Right lung (tissue), 2 donors: ENCODE measurements at regions not wholly inside any gene's neighbourhood (a gene's known extent, or its start where the extent isn't known, plus 50 kb on each side); places are given as distances from the start of the nearest gene placed in this dataset.
"Not testable (repeated sequence)": the region's sequence is repeated elsewhere in the genome, so short reads cannot be mapped to it uniquely, and the experiment has no call there.

Source experiments
- DNase-seq, 2 donors: peaks; one replicate each; pipeline ENCODE4 v3.0.0-alpha.2; 2013

DNA sequence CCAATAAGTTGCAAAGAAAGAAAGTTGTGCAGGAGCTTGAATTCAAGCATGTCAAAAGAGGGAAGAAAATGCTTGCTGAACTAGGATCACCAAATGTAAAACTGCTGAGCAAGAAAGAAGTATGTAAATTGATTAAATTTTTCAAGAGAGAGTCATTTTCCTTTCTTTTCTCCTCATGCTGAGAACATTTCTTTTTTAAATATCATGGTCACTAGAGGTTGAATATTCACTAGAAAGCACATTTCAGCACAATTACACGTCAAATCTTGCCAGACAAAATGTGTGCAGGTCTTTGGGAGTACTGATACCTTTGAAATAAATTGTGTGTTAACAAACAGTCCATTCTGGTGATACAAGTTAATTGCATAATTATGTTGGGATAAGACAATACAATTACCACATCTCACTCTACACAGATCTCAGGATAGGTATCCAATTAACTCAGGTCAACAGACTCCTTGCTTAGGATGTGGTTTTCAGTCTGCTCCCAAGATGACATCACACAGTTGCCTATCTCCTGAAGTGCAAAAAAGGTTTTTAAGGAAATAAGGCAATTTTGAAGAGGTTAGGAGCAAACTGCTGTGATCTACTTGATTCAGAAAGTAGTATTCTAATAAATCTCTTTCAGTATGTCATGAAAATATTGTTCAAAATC is 862.2 kb downstream of the RPS29 start:
- no peak for DNase-seq

DNA sequence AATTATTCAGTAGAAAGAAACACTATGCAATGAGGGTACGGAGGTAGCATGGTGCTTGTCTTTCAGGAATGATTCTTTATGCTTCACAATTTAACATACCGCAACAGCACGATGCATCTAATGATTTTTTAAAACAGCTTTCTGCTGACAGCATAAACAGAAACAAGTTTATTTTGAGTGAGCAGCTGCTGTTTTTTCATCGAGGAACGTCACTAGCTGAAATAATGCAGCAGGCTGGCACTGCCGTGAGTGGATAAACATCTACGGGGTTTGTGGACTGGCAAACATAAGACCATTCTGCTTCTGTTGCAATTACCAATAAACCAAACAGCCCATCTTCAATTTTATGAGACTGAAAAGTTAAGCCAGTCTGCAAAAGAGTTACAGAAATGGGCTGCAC is 871.8 kb downstream of the RPS29 start:
- DNase-seq, result no peak

DNA sequence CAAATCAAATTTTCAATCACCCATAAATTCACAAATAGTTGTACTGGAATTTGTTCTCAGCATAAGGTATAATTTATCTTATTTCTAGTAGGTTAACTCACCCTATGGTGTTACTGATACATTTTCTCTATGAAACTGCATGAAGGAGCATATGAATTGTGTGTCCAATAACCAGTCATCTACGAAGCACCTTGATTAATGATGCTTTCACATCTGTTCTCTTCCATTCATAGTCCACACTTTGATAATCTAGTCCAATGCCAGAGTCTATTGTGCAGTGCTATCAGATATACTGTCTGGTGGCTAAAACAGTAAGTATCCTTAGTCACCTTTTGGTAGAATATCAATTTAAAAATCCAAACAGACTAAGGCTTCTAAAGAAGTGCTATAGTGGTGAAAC is 876.0 kb downstream of the RPS29 start:
- no peak for DNase-seq

DNA sequence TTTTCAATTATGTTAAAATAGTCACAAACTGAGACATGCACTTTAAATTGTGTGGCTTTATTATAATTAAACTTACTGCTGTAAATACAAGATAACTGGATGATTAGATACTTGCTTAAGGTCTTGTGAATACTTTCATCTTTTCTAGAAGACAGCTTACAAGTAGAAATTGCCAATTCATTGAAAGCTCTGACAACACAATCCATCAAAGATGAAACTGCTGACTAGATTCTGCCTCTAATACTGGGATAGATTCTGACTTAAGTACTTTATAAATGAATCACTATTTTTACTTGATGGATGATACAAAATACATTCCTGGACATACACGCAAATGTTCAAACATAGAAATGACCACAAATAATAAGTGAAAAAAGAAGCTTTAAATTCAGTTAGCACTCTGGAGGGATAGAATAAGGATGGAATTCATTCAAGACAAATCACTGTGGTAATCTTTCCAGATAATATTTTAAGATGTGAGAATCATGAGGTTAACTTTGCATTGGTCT is 876.8 kb downstream of the RPS29 start:
- no peak for DNase-seq

DNA sequence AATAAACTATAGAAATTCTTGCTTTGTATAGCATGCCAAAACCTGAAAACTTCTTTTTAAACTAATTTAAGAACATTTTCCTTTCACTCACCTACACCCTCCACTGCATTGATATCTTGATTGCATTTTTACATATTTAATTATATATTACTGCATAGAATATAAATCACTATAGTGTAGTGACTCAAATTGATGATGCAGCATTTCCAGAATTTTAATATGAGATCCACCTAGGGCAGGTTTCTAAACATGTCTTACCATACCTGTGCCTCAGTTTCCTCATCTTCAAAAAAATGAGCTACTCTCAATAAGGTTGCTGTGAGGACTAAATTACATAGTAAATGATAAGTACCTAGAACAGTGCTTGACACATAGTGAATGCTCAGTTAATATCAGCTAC is 881.5 kb downstream of the RPS29 start:
- no peak for DNase-seq

DNA sequence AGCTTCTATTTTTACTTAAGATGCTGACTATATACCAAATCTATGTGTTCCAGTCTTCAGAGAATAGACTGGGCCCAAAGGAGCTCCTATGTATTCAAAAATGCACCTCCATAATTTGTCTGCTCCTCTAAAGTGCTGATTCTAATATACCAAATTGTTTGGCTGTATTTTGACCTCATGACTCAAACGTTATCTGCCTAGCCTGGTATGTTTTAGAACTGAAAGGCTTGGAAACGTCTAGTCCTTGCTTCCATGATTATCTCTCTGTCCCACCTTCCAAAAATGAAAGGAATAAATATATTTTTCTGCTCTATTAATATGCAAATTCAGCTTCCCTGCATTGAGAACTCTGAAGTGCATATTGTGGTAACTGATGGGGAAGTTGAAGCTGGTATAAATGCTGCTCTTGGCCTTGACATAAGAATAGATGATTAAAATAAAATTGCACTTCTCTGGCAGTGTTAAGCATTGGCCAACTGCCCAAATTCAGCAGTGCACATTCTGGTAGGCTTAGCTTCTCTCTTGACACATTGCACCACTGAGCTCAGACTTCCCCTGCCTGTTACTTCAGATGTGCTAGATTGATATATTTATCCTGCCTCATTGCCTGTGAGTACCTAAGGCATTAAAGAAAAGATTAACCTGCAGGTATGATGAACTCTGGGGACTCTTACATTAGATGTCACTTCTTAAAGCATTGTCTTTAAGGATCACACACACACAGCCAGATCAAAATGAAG is 882.3 kb downstream of the RPS29 start:
- peak in 1 of 2 donors; percentile 11 for DNase-seq

DNA sequence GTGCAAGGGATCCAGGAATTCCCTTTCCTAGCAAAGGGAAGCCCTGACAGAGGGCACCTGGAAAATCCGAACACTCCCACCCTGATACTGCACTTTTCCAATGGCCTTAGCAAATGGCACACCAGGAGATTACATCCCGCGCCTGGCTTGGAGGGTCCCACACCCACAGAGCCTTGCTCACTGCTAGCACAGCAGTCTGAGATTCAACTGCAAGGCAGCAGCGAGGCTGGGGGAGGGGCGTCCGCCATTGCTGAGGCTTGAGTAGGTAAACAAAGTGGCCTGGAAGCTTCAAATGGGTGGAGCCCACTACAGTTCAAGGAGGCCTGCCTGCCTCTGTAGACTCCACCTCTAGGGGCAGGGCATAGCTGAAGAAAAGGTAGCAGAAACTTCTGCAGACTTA is 888.8 kb downstream of the RPS29 start:
- not testable (repeated sequence) for DNase-seq

DNA sequence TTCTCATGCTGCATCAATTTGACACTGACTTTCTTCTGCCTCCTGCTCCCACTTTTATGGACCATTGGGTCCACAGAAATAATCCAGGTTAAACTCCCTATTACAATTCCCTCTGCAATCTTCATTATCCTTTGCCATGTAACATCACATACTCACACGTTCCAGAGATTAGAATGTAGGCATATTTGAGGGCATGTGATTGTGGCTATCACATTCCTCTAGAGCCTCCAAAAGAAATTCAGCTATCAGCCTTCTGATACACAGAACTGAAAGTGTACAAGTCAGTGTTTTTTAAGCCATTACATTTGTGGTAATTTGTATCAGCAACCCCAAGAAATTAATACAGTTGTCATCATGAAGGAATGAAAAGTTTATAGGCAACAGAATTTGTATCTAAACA is 892.4 kb downstream of the RPS29 start:
- DNase-seq, result no peak

DNA sequence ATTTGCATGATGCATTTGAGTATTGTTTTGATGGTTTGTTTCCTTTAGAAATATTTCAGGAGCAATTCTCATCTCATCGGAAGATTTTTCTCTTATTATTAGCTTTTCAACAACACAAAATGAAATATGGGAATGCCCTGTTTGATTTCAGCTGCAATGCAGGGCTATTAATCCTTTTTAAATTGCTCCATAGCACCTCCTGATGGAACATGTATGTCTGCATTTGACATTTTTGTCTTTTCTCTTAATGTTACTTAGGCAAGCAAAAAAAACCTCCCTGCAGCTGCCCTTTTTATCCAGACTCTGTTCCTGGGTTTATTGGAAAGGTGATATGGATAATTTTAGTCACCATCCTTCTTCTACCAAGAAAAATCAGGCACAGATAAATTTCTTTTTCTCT is 895.8 kb downstream of the RPS29 start:
- DNase-seq, result no peak

DNA sequence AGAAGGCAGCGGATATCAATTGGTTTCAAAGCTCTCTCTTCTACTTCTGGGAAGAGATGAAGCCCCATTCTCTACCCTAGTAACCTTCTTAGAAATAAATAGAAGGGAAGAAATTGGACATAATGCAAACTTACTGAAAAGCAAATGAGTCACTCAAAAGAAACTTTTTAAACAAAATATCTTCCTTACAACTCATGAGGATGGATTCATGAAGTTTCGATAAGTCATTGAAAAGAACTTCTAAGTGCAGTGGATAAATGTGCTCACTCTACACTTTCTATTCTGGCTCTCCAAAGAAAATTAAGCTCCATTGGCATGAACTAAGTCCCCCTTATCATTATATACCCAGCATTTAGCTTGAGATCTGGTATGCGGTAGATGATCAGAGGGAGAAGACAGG is 899.5 kb downstream of the RPS29 start:
- DNase-seq, result no peak

DNA sequence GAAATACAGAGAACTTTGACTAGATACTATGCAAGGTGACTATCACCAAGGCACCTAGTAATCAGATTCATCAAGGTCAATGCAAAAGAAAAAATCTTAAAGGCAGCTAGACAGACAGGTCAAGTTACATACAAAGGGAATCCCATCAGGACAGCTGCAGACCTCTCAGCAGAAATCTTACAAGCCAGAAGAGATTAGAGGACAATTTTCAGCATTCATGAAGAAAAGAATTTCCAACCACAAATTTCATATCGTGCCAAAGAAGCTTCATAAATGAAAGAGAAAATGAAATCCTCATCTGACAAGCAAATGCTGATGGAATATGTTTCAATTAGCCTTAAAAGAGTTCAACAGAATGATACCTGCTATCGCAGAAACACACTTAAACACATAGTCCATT is 913.7 kb downstream of the RPS29 start:
- no peak for DNase-seq

DNA sequence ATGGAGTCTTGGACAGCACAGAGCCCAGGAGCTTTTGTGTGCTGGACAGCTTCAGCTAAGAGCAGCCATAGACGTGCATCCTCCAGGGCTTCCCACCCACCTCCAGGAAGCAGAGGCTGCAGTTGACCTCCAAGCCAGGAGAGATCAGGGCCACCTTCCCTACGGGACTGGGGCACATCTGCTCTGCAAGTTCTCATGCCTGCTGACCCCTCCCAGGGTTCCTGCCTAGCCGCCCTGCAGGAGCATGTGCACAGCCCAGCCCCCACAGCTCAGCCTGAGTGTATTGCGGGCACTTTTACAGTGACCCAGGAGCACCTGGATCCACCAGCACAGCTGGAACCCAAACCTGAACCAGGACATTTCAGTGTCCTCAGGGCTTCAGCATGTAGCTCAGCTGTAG is 915.2 kb downstream of the RPS29 start:
- no peak for DNase-seq

DNA sequence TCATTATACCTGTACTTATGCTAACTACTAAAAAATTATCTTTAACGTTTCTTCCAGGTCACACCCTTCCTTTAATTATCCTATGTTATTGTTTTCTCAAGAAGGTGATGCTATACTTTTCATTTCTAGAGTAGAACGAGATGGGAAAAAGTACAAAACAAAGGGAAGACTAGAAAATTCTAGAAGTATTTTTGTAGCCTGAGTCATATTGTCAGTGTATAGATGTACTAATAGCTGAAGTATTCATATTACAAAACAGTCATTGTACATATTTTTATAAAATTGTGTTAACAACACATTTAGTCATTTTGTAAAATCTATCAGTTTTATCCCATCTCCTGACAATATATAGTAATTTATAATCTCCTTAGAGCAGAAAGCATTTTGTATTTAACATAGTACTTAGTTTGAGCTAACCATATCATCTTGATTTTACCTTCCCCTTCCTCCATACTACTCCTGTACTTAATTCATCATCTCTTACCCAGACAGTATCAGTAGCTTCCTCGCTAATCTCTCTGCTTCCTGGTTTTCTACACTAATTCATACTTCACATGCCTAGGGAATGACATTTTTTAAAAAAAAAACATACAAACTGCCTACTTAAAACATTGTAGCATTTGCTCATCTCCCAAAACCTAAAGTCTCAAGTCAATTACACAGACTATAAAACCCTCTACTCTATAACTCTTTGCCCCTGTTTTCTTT is 920.9 kb downstream of the RPS29 start:
- DNase-seq, result no peak

DNA sequence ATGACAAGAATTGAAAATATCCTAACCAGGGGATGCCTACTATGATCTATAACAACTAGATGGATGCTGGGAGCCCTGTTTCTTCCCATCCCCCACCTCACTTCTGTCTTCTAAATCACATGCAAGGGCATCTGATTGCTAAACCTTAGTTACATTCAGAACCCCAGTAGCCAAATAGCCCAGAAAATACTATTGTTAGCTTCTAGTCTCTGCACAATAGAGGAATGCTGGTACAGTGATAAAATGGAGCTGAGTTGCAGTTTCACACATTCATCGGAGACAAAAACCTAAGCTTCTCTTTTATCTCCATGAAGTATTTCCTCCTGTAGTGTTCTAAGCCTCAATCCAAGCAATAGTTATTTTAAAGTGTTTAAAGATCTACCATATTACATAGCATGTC is 942.9 kb downstream of the RPS29 start:
- DNase-seq, result no peak

DNA sequence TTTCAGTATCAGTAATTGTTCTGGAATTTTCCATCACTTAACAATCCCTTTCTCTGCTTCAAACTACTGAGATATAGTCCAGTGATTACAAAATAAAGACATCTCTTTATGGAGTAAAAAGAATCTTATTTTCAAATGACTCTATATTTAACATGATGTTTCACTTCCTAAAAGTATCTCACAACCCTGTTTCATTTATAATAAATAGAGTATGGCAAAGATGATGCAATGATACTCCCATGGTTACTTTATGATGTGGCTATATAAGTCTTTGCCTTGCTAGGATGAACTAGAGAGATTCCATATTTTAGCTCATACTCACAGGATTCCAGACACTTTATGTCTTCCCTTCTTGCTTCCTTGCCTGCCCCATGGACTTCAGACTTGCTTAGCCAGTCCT is 953.5 kb upstream of the MDGA2 start:
- DNase-seq, result no peak

DNA sequence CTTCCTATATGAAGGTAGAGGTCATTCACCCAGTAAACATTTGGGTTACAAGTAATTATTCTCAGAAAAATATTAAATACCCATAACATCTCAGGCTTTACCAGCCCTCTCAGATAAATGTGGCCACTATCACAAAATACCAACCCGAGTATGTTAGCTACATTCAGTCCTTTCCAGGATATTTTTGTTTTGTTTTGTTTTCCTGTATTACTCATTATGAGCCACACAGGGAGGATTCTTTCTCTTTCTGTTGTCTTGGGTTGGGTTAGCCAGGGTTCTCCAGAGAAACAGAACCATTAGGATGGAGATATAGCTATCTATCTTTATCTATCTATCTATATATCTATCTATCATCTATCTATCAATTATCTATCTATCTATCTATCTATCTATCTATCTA is 947.6 kb upstream of the MDGA2 start:
- no peak for DNase-seq

DNA sequence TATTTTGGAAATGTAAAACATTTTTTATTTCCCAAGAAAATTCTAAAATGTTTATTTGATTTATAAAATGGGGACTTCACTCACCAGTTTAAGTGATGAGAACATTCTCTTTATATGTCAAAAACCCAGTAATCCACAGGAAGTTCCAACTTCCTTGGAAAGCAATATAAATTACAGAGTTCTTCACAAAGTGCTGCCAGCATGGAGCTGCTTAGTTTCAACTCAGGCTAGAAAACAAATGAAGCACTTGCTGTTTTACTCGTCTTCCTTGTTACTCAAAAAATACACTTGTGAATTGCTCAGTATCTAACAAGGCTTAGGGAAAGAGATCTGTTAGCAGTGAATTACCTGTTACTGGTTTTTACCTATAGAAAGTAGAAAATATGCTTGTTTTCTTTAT is 942.7 kb upstream of the MDGA2 start:
- no peak for DNase-seq

DNA sequence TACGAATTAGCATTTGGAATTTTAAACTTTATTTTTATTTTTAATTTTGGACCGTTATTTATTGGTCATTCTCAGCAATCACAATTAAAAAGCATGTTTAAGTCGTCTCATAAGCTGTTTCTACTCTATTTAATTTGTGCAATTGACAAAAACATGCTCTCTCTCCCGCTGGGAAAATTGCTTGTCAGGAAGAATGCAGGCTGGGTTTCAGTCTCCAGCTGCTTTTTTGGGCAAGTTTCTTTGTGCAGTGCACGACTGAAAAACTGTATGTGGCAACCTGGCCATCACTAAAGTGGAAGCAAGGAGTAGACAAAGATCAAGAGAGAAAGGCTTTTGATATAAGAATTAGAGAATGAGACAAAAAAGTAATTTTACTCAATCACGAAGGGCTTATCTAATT is 941.5 kb upstream of the MDGA2 start:
- no peak for DNase-seq

DNA sequence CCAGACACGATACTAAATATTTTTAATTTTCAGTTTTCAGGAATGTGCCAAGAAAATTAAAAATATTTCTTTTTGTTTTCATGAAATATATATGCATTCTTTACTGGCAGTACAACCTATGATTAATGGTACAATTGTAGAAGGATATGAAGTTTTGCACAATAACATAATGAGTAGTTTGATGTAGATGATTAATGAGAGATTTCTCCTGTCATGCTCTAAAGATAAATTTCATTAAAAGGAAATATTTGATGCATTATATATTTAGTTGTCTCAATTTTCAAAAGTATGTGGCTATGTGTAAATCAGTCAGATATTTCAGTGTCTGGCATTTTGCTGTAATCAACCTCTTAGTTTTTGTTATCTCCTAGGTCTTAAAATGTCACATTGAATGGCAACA is 940.2 kb upstream of the MDGA2 start:
- no peak for DNase-seq

DNA sequence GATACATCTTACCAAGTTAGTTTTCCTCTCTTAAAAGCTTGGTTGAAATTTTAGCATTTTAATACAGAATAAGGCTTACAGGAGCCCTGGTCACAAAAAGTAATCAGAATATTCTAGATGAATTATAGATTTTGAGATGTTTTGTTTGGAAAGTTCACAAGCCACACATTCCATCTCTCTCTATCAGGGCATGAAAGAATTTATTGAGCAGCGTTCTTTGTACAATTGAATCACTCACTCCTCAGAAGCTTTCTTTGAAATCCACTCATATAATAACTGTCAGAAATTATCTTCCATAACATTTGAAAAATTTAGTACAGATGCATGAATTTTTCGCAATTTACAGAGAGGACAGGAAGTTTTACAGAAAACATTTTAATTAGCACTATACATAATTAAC is 938.6 kb upstream of the MDGA2 start:
- no peak for DNase-seq

DNA sequence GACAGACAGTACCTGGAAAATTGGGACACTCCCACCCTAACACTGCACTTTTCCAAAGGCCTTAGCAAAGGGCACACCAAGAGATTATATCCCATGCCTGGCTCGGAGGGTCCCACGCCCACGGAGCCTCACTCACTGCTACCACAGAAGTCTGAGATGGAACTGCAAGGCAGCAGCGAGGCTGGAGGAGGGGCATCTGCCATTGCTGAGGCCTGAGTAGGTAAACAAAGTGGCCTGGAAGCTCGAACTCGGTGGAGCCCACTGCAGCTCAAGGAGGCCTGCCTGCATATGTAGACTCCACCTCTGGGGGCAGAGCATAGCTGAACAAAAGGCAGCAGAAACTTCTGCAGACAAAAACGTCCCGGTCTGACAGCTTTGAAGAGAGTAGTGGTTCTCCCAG is 931.6 kb upstream of the MDGA2 start:
- not testable (repeated sequence) for DNase-seq

DNA sequence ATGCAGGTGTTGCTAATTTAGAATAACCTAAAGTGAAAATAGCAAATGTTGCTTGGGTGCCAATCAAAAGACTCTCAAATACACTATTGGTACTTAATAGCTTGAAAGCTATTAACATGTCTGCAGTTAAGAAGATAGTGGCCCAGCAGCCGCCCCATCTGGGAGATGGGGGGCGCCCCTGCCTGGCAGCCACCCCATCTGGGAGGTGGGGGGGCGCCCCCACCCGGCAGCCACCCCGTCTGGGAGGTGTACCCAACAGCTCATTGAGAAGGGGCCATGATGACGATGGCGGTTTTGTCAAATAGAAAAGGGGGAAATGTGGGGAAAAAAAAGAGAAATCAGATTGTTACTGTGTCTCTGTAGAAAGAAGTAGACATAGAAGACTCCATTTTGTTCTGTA is 923.1 kb upstream of the MDGA2 start:
- no peak for DNase-seq

DNA sequence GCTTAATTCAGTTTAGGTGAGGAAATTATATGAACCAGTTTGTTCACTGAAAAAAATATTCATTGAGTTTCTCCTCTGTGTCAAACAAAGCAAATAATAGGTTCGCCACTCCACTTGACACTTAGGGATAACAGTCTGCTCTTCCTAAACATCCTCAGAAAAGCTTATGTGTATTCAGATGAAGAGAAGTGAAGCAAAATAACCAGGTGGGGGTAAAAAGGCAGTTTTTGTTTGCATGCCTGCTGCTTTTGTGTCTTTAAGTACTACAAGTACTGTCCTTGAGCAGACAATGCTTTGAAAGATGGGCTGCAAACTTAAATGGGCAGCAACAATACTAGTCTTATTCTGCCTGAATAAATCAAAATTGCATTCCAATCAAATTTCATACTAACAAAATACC is 910.7 kb upstream of the MDGA2 start:
- DNase-seq, result no peak
